ENCODE measurements at regions not wholly inside any gene's neighbourhood (a gene's known extent, or its start where the extent isn't known, plus 50 kb on each side); places are given as distances from the start of the nearest gene placed in this dataset.

DNA sequence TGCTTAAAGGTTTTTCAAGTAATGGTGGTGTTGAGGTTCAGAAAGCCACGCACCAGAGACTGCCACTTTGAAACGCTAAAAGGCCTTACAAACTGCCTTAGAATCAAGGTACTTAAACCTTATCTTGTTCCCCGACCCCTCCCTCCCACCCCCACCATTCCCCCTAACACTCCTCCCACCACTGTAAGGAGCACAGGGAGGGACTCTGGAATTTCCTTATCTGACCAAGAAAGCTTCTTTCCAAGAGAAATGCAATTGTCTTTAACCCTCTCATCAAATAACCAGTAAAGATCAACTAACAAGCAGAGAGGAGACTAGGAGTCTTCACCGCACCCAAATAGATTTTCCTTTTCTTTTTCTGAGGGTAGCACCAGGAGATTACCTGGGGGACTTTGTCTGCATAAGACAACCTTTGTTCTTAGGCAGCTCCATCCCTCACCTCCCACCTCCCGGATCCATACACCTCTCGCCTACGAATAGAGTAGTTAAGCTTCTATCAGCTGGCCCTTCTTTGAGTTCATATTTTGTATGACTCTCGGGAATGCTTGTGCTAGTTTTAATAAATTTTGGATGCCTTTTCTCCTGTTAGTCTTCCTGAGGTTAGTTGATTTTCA lies 137.7 kb upstream of the ADGRL2 start:
- TF ChIP-seq, protein P1, sequence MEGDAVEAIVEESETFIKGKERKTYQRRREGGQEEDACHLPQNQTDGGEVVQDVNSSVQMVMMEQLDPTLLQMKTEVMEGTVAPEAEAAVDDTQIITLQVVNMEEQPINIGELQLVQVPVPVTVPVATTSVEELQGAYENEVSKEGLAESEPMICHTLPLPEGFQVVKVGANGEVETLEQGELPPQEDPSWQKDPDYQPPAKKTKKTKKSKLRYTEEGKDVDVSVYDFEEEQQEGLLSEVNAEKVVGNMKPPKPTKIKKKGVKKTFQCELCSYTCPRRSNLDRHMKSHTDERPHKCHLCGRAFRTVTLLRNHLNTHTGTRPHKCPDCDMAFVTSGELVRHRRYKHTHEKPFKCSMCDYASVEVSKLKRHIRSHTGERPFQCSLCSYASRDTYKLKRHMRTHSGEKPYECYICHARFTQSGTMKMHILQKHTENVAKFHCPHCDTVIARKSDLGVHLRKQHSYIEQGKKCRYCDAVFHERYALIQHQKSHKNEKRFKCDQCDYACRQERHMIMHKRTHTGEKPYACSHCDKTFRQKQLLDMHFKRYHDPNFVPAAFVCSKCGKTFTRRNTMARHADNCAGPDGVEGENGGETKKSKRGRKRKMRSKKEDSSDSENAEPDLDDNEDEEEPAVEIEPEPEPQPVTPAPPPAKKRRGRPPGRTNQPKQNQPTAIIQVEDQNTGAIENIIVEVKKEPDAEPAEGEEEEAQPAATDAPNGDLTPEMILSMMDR (IDR thresholded peaks at IDR 0.05; ENCODE audit: poor library complexity, severe bottlenecking): no peak
- no peak for TF ChIP-seq MXI1 (conservative IDR thresholded peaks at IDR 0.05; ENCODE audit: poor library complexity, severe bottlenecking)
- no peak for TF ChIP-seq TAF1 (IDR thresholded peaks at IDR 0.05; ENCODE audit: low read depth)

Data from neural cell (in vitro differentiated cells).